Thyroid gland (tissue), 4 donors: ENCODE measurements at regions not wholly inside any gene's neighbourhood (a gene's known extent, or its start where the extent isn't known, plus 50 kb on each side); places are given as distances from the start of the nearest gene placed in this dataset.

ENCODE experiments used
- DNase-seq, 2 donors: peaks; one replicate each; pipeline ENCODE4 v3.0.0-alpha.2; 2019
- H3K27ac ChIP-seq, 3 donors: fragments of 200-600 bp; sonication (generic); 1 replicate in 2 of 3; 2 replicates in 1 of 3; pipeline ENCODE4 v1.5.1; 2016 to 2019; ENCODE audit warnings: mild to moderate bottlenecking in 1 of 3, moderate library complexity in 1 of 3
- H3K27me3 ChIP-seq: fragments of 200-600 bp; sonication (generic); one replicate; pipeline ENCODE4 v1.5.1; 2019
- H3K36me3 ChIP-seq, 2 donors: fragments of 200-600 bp; sonication (generic); one replicate each; pipeline ENCODE4 v1.5.1; 2016 to 2019
- H3K4me1 ChIP-seq, 2 donors: fragments of 200-600 bp; sonication (generic); one replicate each; pipeline ENCODE4 v1.5.1; 2017 to 2019
- H3K4me3 ChIP-seq, 3 donors: fragments of 200-600 bp; sonication (generic); replicated peaks in 1 of 3; 1 replicate in 2 of 3; 2 replicates in 1 of 3; pipeline ENCODE4 v1.5.1; 2016; ENCODE audit warnings: mild to moderate bottlenecking in 1 of 3
- H3K9me3 ChIP-seq: fragments of 200-600 bp; sonication (generic); one replicate; pipeline ENCODE4 v1.5.1; 2017
- CTCF ChIP-seq, 6 experiments: fragments of 200-600 bp in 3 of 6; fragments of 450-650 bp in 3 of 6; sonication (generic) in 3 of 6; IDR thresholded peaks; one replicate each; pipeline ENCODE4 v1.5.1; 2016 to 2019; ENCODE audit warnings: antibody characterized with exemption in 6 of 6, mild to moderate bottlenecking in 2 of 6, inconsistent platforms in 1 of 6, moderate library complexity in 1 of 6
- POLR2A ChIP-seq, 2 donors: fragments of 450-650 bp; IDR thresholded peaks; one replicate each; pipeline ENCODE4 v1.6.1; 2017; ENCODE audit warnings: antibody characterized with exemption in 2 of 2, mild to moderate bottlenecking in 2 of 2, moderate library complexity in 1 of 2
- WGBS, 2 donors: methylation state at CpG; one replicate each; pipeline ENCODE4 v1.1.5; 2017; 5-methylcytosine and 5-hydroxymethylcytosine counted together
- intact Hi-C: fragments of 100-400 bp; cut with DNase I; formaldehyde crosslinking; loops from one replicate; pipeline ENCODE4 v1.15.1; 2023

- no peaks in the 10 kb centered on the region for H3K27me3 ChIP-seq
- no peak overlapping the region for H3K27ac ChIP-seq
- no peak for DNase-seq
- no peaks in the 10 kb centered on the region for H3K4me1 ChIP-seq
- 74 to 91% methylated on average over 2 of the region's 2 CpGs for WGBS, 2 donors
- TF ChIP-seq POLR2A (IDR thresholded peaks at IDR 0.05) (no peak), CTCF (IDR thresholded peaks at IDR 0.05) (no peak)
- intact Hi-C loops: no loop called here
- H3K9me3 ChIP-seq: no peaks in the 10 kb centered on the region
- H3K4me3 ChIP-seq: no peak overlapping the region
- H3K36me3 ChIP-seq: no peaks in the 10 kb centered on the region
Measured at GRCh38 chr2:188664416-188664815, 309.8 kb upstream of the COL3A1 start.

GRCh38 chr2:188664951-188665595 is 309.1 kb upstream of the COL3A1 start:
- no peaks in the 10 kb centered on the region for H3K9me3 ChIP-seq

GRCh38 chr2:188665727-188666304 is 308.4 kb upstream of the COL3A1 start:
- Histone ChIP-seq H3K9me3 (no peaks in the 10 kb centered on the region), H3K27me3 (no peaks in the 10 kb centered on the region), H3K4me1 (no peaks in the 10 kb centered on the region), H3K36me3 (no peaks in the 10 kb centered on the region), H3K4me3 (no peak overlapping the region), H3K27ac (no peak overlapping the region)
- intact Hi-C loops: no loop called here
- TF ChIP-seq POLR2A (IDR thresholded peaks at IDR 0.05): no peak
- TF ChIP-seq CTCF (IDR thresholded peaks at IDR 0.05): no peak
- no peak for DNase-seq

More at GRCh38 chr2:188664951-188665595, 309.1 kb upstream of the COL3A1 start:
- no peaks in the 10 kb centered on the region for H3K27me3 ChIP-seq
- no peak for DNase-seq
- no peaks in the 10 kb centered on the region for H3K36me3 ChIP-seq
- H3K27ac ChIP-seq: no peak overlapping the region
- H3K4me3 ChIP-seq: no peak overlapping the region
- H3K4me1 ChIP-seq: no peaks in the 10 kb centered on the region
- no peak for TF ChIP-seq CTCF (IDR thresholded peaks at IDR 0.05)
- TF ChIP-seq POLR2A (IDR thresholded peaks at IDR 0.05): no peak
- intact Hi-C loops: no loop called here
- WGBS, 2 donors: 66 to 81% methylated on average over 3 of the region's 3 CpGs

GRCh38 chr2:188666503-188666902 is 307.7 kb upstream of the COL3A1 start:
- Histone ChIP-seq H3K36me3 (no peaks in the 10 kb centered on the region), H3K27me3 (no peaks in the 10 kb centered on the region), H3K4me1 (no peaks in the 10 kb centered on the region), H3K27ac (no peak overlapping the region), H3K9me3 (no peaks in the 10 kb centered on the region), H3K4me3 (no peak overlapping the region)
- DNase-seq: no peak
- TF ChIP-seq CTCF (IDR thresholded peaks at IDR 0.05): no peak
- no peak for TF ChIP-seq POLR2A (IDR thresholded peaks at IDR 0.05)
- intact Hi-C loops: no loop called here

- WGBS, 2 donors: 52 to 53% methylated on average over 4 of the region's 4 CpGs
- Histone ChIP-seq H3K9me3 (no peaks in the 10 kb centered on the region), H3K4me3 (no peak overlapping the region), H3K27ac (peak overlapping the region; percentile 22 to 63 (median 23)), H3K4me1 (no peaks in the 10 kb centered on the region), H3K36me3 (no peaks in the 10 kb centered on the region), H3K27me3 (no peaks in the 10 kb centered on the region)
- TF ChIP-seq CTCF (IDR thresholded peaks at IDR 0.05) (no peak), POLR2A (IDR thresholded peaks at IDR 0.05) (no peak)
- peak; percentile 57 to 65 for DNase-seq
- intact Hi-C loops: no loop called here
Measured at GRCh38 chr2:188668017-188668680, 306.0 kb upstream of the COL3A1 start.
